Suprapubic skin (tissue), 4 donors: ENCODE measurements at regions not wholly inside any gene's neighbourhood (a gene's known extent, or its start where the extent isn't known, plus 50 kb on each side); places are given as distances from the start of the nearest gene placed in this dataset.

Experiments
- DNase-seq, 2 donors: peaks; one replicate each; pipeline ENCODE4 v3.0.0-alpha.2; 2019; ENCODE audit warnings: low spot score in 2 of 2
- H3K27ac ChIP-seq: fragments of 200-600 bp; sonication (generic); one replicate; pipeline ENCODE4 v1.5.1; 2019
- H3K27me3 ChIP-seq: fragments of 200-600 bp; sonication (generic); one replicate; pipeline ENCODE4 v1.5.1; 2019
- H3K36me3 ChIP-seq: fragments of 200-600 bp; sonication (generic); one replicate; pipeline ENCODE4 v1.5.1; 2019
- H3K4me1 ChIP-seq: fragments of 200-600 bp; sonication (generic); one replicate; pipeline ENCODE4 v1.5.1; 2019
- H3K4me3 ChIP-seq: fragments of 200-600 bp; sonication (generic); one replicate; pipeline ENCODE4 v1.5.1; 2019; ENCODE audit warnings: mild to moderate bottlenecking
- H3K9me3 ChIP-seq: fragments of 200-600 bp; sonication (generic); one replicate; pipeline ENCODE4 v1.5.1; 2019
- EP300 ChIP-seq: sonication (generic); formaldehyde crosslinking; IDR thresholded peaks from one replicate; pipeline ENCODE4 v1.6.1; 2017; ENCODE audit warnings: antibody characterized with exemption
- POLR2A ChIP-seq, 2 donors: fragments of 450-650 bp; IDR thresholded peaks; one replicate each; pipeline ENCODE4 v1.6.1; 2017; ENCODE audit warnings: antibody characterized with exemption in 2 of 2, mild to moderate bottlenecking in 2 of 2, moderate library complexity in 2 of 2
- POLR2AphosphoS5 ChIP-seq, 3 donors: sonication (generic); formaldehyde crosslinking; IDR thresholded peaks; one replicate each; pipeline ENCODE4 v1.6.1; 2017; ENCODE audit warnings: antibody characterized with exemption in 3 of 3
- WGBS: methylation state at CpG from one replicate; pipeline ENCODE4 v1.1.5; 2018; 5-methylcytosine and 5-hydroxymethylcytosine counted together
- TF ChIP-seq, protein P1 (sequence below), 2 donors: fragments of 200-600 bp in 1 of 2; fragments of 450-650 bp in 1 of 2; sonication (generic) in 1 of 2; IDR thresholded peaks; one replicate each; pipeline ENCODE4 v1.5.1; 2016 to 2019; ENCODE audit warnings: antibody characterized with exemption in 2 of 2, mild to moderate bottlenecking in 1 of 2, moderate library complexity in 1 of 2

DNA sequence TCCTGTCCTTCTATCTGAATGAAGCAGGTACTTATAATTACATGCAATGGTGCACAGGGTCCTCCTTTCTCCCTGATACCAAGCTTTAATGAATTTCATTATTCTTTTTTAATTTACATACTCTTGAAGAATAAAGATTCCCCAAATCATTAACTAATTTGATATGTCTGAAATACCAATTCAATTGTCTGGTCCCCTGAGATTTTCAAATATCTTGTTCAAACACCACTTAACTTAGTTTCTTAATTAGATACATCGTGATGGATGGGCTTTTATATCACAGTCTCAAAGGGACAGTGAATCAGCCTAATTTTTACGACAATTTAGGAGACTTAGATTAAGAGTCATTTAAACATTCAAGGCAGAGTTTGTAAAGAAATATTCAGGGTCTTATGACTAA lies 1054.6 kb downstream of the PLA2G4A start:
- TF ChIP-seq POLR2AphosphoS5 (IDR thresholded peaks at IDR 0.05): no peak
- TF ChIP-seq, protein P1, sequence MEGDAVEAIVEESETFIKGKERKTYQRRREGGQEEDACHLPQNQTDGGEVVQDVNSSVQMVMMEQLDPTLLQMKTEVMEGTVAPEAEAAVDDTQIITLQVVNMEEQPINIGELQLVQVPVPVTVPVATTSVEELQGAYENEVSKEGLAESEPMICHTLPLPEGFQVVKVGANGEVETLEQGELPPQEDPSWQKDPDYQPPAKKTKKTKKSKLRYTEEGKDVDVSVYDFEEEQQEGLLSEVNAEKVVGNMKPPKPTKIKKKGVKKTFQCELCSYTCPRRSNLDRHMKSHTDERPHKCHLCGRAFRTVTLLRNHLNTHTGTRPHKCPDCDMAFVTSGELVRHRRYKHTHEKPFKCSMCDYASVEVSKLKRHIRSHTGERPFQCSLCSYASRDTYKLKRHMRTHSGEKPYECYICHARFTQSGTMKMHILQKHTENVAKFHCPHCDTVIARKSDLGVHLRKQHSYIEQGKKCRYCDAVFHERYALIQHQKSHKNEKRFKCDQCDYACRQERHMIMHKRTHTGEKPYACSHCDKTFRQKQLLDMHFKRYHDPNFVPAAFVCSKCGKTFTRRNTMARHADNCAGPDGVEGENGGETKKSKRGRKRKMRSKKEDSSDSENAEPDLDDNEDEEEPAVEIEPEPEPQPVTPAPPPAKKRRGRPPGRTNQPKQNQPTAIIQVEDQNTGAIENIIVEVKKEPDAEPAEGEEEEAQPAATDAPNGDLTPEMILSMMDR (IDR thresholded peaks at IDR 0.05): no peak
- no peak for TF ChIP-seq EP300
- TF ChIP-seq POLR2A (IDR thresholded peaks at IDR 0.05): no peak
- 92% methylated on average over 2 of the region's 2 CpGs for WGBS
- no peaks in the 10 kb centered on the region for H3K9me3 ChIP-seq

DNA sequence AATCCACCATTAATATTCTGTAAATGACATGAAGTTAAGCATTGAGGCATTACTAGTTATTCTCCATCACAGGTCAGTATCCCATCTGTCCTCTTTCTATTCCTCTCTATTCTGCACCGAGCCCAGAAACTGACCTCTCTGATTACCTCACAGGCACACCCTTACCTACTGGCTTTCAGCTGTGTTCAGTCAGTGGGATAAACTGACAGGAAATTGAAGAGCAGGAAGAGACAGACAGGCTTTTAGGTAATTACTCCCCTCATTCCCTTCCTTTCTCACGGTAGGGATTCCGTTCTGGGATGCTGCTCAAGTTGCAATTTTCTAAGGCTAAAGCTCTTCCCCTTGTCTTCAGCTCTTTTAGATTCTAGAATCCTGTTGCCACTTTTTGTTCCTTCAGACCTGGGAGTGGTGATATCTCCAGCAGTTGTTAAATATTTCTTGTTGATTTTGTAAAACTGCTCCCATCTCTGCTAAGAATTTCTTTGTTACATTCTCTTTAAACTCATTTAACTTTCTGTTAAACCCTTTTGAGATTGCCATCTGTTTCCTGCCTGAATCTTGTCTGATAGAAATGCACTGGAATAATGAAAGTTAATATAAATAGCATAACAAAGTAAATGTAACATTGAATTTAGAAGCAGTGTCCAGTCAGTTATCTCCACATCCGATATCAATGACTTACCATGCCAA lies 1063.4 kb downstream of the PLA2G4A start:
- WGBS: 60% methylated on average over 4 of the region's 4 CpGs

More for the DNA sequence above, 1054.6 kb downstream of the PLA2G4A start:
- no peak for DNase-seq
- no peak overlapping the region for H3K4me3 ChIP-seq
- no peaks in the 10 kb centered on the region for H3K36me3 ChIP-seq
- H3K27ac ChIP-seq: no peak overlapping the region
- no peaks in the 10 kb centered on the region for H3K27me3 ChIP-seq
- H3K4me1 ChIP-seq: no peaks in the 10 kb centered on the region

DNA sequence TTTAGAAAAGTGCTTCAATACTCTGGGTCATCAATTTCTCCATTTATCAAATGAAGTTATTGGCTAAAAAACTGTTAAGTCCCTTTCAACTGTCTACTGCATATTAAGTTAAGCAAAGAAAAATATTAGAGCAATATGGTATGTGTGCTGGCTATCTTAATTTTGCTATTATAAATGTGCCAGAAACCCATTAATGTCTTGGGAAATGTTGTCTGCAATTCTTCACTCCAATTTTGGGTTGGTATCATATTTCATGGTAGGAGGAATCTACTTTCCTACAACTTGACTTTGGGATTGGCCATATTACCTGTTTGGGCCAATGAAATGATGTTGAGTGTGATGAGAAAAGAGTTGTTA lies 1063.9 kb downstream of the PLA2G4A start:
- H3K36me3 ChIP-seq: no peaks in the 10 kb centered on the region
- no peak overlapping the region for H3K4me3 ChIP-seq
- no peaks in the 10 kb centered on the region for H3K27me3 ChIP-seq
- H3K4me1 ChIP-seq: no peaks in the 10 kb centered on the region
- no peak overlapping the region for H3K27ac ChIP-seq
- DNase-seq: no peak
- TF ChIP-seq EP300 (no peak), POLR2A (IDR thresholded peaks at IDR 0.05) (no peak)
- no peaks in the 10 kb centered on the region for H3K9me3 ChIP-seq

More for the DNA sequence above, 1063.4 kb downstream of the PLA2G4A start:
- no peaks in the 10 kb centered on the region for H3K27me3 ChIP-seq
- no peaks in the 10 kb centered on the region for H3K4me1 ChIP-seq
- no peak overlapping the region for H3K27ac ChIP-seq
- TF ChIP-seq POLR2AphosphoS5 (IDR thresholded peaks at IDR 0.05): no peak
- no peak overlapping the region for H3K4me3 ChIP-seq
- no peaks in the 10 kb centered on the region for H3K9me3 ChIP-seq
- DNase-seq: no peak
- no peaks in the 10 kb centered on the region for H3K36me3 ChIP-seq

DNA sequence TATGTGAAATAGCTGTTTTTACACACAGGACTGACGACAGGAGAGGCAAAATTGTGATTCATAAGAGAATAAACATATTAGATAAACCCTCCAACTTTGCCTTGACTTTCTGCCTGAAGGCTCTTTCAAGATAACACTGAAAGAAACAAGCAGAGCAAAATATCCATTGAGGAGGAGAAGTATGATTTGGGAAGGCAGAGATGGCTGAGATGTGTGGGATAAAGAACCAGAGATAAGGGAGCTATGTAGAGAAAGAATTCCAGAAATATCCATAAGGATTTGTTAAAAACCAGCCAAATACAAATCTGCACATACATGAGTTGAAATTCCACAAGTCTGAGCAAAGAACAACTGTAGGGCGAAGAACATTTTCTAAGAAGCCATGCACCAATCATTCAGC lies 1064.7 kb downstream of the PLA2G4A start:
- no peaks in the 10 kb centered on the region for H3K4me1 ChIP-seq
- DNase-seq: no peak
- H3K9me3 ChIP-seq: no peaks in the 10 kb centered on the region
- H3K27ac ChIP-seq: no peak overlapping the region
- TF ChIP-seq, protein P1 (IDR thresholded peaks at IDR 0.05): no peak
- no peak for TF ChIP-seq EP300
- TF ChIP-seq POLR2A (IDR thresholded peaks at IDR 0.05): no peak
- no peak for TF ChIP-seq POLR2AphosphoS5 (IDR thresholded peaks at IDR 0.05)
- WGBS: 68% methylated on average over 2 of the region's 2 CpGs
- H3K27me3 ChIP-seq: no peaks in the 10 kb centered on the region
- H3K4me3 ChIP-seq: no peak overlapping the region
- no peaks in the 10 kb centered on the region for H3K36me3 ChIP-seq

DNA sequence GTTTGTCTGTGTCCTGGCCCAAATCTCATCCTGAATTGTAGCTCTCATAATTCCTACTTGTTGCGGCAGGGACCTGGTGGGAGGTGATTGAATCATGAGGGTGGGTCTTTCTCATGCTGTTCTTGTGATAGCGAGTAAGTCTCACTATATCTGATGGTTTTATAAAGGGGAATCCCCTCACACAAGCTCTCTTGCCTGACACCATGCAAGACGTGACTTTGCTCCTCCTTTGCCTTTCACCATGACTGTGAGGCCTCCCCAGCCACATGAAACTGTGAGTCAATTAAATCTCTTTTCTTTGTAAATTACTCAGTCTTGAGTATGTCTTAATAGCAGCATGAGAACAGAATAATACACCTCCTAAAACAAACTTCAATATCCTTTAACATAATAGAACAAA lies 1065.6 kb downstream of the PLA2G4A start:
- no peaks in the 10 kb centered on the region for H3K4me1 ChIP-seq
- no peaks in the 10 kb centered on the region for H3K36me3 ChIP-seq
- H3K27me3 ChIP-seq: no peaks in the 10 kb centered on the region
- no peak overlapping the region for H3K4me3 ChIP-seq
- no peaks in the 10 kb centered on the region for H3K9me3 ChIP-seq
- WGBS: 88% methylated on average over 3 of the region's 3 CpGs
- no peak for DNase-seq
- no peak overlapping the region for H3K27ac ChIP-seq
- TF ChIP-seq, protein P1 (IDR thresholded peaks at IDR 0.05): no peak
- TF ChIP-seq POLR2AphosphoS5 (IDR thresholded peaks at IDR 0.05) (no peak), POLR2A (IDR thresholded peaks at IDR 0.05) (no peak), EP300 (no peak)

DNA sequence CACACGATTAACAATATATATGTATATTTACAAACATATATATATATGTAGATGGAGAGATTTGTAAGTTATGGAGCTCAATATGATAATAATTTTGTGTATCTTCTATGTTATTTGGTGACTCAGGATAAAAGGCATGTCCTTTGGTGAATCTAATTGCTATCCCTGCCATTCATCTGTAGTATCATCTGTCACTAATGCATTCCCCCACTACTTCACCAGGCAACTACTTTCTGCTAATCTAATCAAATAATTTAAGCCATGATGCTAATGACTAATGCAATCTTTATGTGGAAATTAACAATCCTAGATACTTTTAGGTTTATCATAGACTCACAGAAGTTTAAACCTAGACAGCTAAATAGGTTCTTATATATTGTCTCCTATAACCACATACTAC lies 1074.5 kb downstream of the PLA2G4A start:
- Histone ChIP-seq H3K27ac (no peak overlapping the region), H3K4me1 (no peaks in the 10 kb centered on the region), H3K4me3 (no peak overlapping the region), H3K9me3 (no peaks in the 10 kb centered on the region), H3K27me3 (no peaks in the 10 kb centered on the region), H3K36me3 (no peaks in the 10 kb centered on the region)
- WGBS: 86% methylated on average over 1 of the region's 1 CpG
- TF ChIP-seq POLR2AphosphoS5 (IDR thresholded peaks at IDR 0.05): no peak
- TF ChIP-seq POLR2A (IDR thresholded peaks at IDR 0.05): no peak
- TF ChIP-seq, protein P1 (IDR thresholded peaks at IDR 0.05): no peak
- DNase-seq: no peak
